ENCODE measurements at regions not wholly inside any gene's neighbourhood (a gene's known extent, or its start where the extent isn't known, plus 50 kb on each side); places are given as distances from the start of the nearest gene placed in this dataset.

DNA sequence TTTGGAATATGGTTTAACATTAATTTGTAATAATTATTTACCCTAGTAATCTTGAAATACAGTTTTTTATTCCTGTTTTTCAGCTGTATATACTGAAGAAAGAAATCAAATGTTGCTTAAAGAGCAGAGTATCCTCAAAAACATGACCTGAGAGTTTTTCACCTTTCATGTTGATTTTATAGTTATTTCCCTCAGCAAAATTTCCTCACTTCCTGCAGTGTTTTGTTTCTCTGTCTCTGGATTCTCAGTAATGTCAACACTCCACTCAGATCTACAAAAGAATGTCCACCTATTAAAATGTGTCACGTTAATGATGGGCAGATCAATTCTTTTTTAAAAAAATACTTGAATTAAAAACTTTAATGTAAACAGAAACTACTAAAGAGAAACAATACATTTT is 398.3 kb downstream of the ANXA1 start:
- intact Hi-C loops (cut with micrococcal nuclease; ENCODE audit: unreplicated experiment), result no loop called here
- H3K27ac ChIP-seq (ENCODE audit: low read depth, low read length, poor library complexity, severe bottlenecking), result no peak overlapping the region
- no peaks in the 10 kb centered on the region for H3K4me1 ChIP-seq (ENCODE audit: insufficient read depth, low read length, poor library complexity, severe bottlenecking)
- ChIA-PET CTCF (ENCODE audit: unreplicated experiment) (no interaction called here), POLR2A (no interaction called here)
- TF ChIP-seq CTCF (conservative IDR thresholded peaks at IDR 0.05; ENCODE audit: low read length), result no peak
- TF ChIP-seq EZH2phosphoT487 (IDR thresholded peaks at IDR 0.05; ENCODE audit: borderline replicate concordance, low read depth, low read length), result no peak
- no peaks in the 10 kb centered on the region for H3K36me3 ChIP-seq (ENCODE audit: insufficient read depth, low read length)
- BruUV-seq (replicated peaks), result no TSS peak
- H4K20me1 ChIP-seq (ENCODE audit: insufficient read depth, low read length), result no peaks in the 10 kb centered on the region
- no peak overlapping the region for H3K4me3 ChIP-seq (ENCODE audit: low read depth, low read length, poor library complexity, severe bottlenecking)
- DNase-seq (ENCODE audit: low spot score), result no peak
- no peak overlapping the region for H3K4me2 ChIP-seq (ENCODE audit: low read length)
- no peaks in the 10 kb centered on the region for H3K9me2 ChIP-seq (ENCODE audit: insufficient read depth, low read length)
- H3K9me3 ChIP-seq (ENCODE audit: low read length), result no peaks in the 10 kb centered on the region
- no peak overlapping the region for H2AFZ ChIP-seq (ENCODE audit: low read length)
- H3K79me2 ChIP-seq (ENCODE audit: insufficient read depth, low read depth, low read length), result no peaks in the 10 kb centered on the region

DNA sequence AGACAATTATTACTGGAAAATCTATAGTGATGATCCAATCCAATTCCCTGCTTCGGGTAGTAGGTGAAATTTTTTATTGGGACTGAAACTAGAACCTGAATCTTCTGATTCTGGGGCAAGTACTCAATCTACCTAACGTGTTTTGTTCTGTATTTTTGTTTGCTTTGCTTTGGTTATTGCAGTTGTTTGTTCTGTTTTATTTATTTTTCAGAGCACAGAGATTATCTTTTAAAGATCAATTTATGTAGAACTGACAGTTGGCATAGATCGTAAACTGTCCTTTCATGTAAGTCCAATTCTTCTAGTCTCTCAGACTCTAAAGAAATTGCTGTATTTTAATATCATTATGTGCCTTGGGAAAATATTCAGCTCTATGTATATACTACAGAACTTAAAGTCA is 401.6 kb downstream of the ANXA1 start:
- Histone ChIP-seq H2AFZ (ENCODE audit: low read length) (no peak overlapping the region), H3K79me2 (ENCODE audit: insufficient read depth, low read depth, low read length) (no peaks in the 10 kb centered on the region), H3K4me3 (ENCODE audit: low read depth, low read length, poor library complexity, severe bottlenecking) (no peak overlapping the region), H3K9me3 (ENCODE audit: low read length) (no peaks in the 10 kb centered on the region), H3K27ac (ENCODE audit: low read depth, low read length, poor library complexity, severe bottlenecking) (no peak overlapping the region), H3K36me3 (ENCODE audit: insufficient read depth, low read length) (no peaks in the 10 kb centered on the region), H3K9me2 (ENCODE audit: insufficient read depth, low read length) (no peaks in the 10 kb centered on the region), H3K4me2 (ENCODE audit: low read length) (no peak overlapping the region), H3K4me1 (ENCODE audit: insufficient read depth, low read length, poor library complexity, severe bottlenecking) (no peaks in the 10 kb centered on the region), H4K20me1 (ENCODE audit: insufficient read depth, low read length) (no peaks in the 10 kb centered on the region)
- ChIA-PET POLR2A (no interaction called here), CTCF (ENCODE audit: unreplicated experiment) (no interaction called here)
- TF ChIP-seq EZH2phosphoT487 (IDR thresholded peaks at IDR 0.05; ENCODE audit: borderline replicate concordance, low read depth, low read length) (no peak), CTCF (conservative IDR thresholded peaks at IDR 0.05; ENCODE audit: low read length) (no peak)
- no TSS peak for BruUV-seq (replicated peaks)
- intact Hi-C loops (cut with micrococcal nuclease; ENCODE audit: unreplicated experiment), result no loop called here
- DNase-seq (ENCODE audit: low spot score), result no peak

DNA sequence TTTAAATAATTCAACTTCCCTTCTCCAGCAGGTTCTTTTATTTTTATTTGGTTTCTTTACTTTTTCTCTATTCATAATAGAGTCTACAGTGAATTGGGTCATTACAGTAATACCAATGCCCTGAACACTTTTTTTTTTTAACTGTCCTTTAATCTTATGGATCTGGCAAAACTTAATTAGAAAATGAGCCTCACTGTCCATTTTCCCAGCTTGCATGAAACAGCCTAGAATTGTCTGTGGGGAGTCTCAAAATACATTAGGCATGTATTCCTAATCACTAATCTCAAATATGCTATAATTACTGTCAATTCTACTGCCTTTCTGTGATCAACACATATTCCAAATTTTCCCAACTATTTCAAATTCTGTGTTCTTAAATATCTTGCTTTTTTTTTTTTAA is 406.8 kb downstream of the ANXA1 start:
- Histone ChIP-seq H3K9me2 (ENCODE audit: insufficient read depth, low read length) (no peaks in the 10 kb centered on the region), H4K20me1 (ENCODE audit: insufficient read depth, low read length) (no peaks in the 10 kb centered on the region), H3K4me2 (ENCODE audit: low read length) (no peak overlapping the region), H3K4me3 (ENCODE audit: low read depth, low read length, poor library complexity, severe bottlenecking) (no peak overlapping the region), H3K9me3 (ENCODE audit: low read length) (no peaks in the 10 kb centered on the region), H3K27ac (ENCODE audit: low read depth, low read length, poor library complexity, severe bottlenecking) (no peak overlapping the region), H3K36me3 (ENCODE audit: insufficient read depth, low read length) (no peaks in the 10 kb centered on the region), H2AFZ (ENCODE audit: low read length) (no peak overlapping the region), H3K79me2 (ENCODE audit: insufficient read depth, low read depth, low read length) (no peaks in the 10 kb centered on the region), H3K4me1 (ENCODE audit: insufficient read depth, low read length, poor library complexity, severe bottlenecking) (no peaks in the 10 kb centered on the region)
- POLR2A ChIA-PET, result no interaction called here
- CTCF ChIA-PET (ENCODE audit: unreplicated experiment), result no interaction called here
- no TSS peak for BruUV-seq (replicated peaks)
- no peak for DNase-seq (ENCODE audit: low spot score)
- intact Hi-C loops (cut with micrococcal nuclease; ENCODE audit: unreplicated experiment), result no loop called here
- no peak for TF ChIP-seq CTCF (conservative IDR thresholded peaks at IDR 0.05; ENCODE audit: low read length)
- no peak for TF ChIP-seq EZH2phosphoT487 (IDR thresholded peaks at IDR 0.05; ENCODE audit: borderline replicate concordance, low read depth, low read length)

Data from OCI-LY7 (cell line).